H9 (cell line): ENCODE measurements at regions not wholly inside any gene's neighbourhood (a gene's known extent, or its start where the extent isn't known, plus 50 kb on each side); places are given as distances from the start of the nearest gene placed in this dataset.

Experiments used
- DNase-seq: peaks from one replicate; pipeline ENCODE4 v3.0.0-alpha.2; 2017
- H2AFZ ChIP-seq: one replicate; pipeline ENCODE4 v1.6.1; 2013; ENCODE audit warnings: mild to moderate bottlenecking, low read length, control low read depth, moderate library complexity
- H2AK5ac ChIP-seq: 2 replicates; pipeline ENCODE4 v1.6.1; 2013; ENCODE audit warnings: low read length, control low read depth, mixed read lengths; ENCODE audit not compliant: insufficient read length
- H2BK120ac ChIP-seq: one replicate; pipeline ENCODE4 v1.6.1; 2013; ENCODE audit warnings: low read depth, mild to moderate bottlenecking, low read length, control low read depth, inconsistent platforms; ENCODE audit not compliant: poor library complexity, severe bottlenecking
- H2BK12ac ChIP-seq: 2 replicates; pipeline ENCODE4 v1.6.1; 2013; ENCODE audit warnings: low read length, control low read depth, mixed read lengths, low read depth; ENCODE audit not compliant: insufficient read length
- H2BK15ac ChIP-seq: 2 replicates; pipeline ENCODE4 v1.6.1; 2013; ENCODE audit warnings: low read depth, low read length, control low read depth
- H2BK20ac ChIP-seq: one replicate; pipeline ENCODE4 v1.6.1; 2013; ENCODE audit warnings: low read depth, mild to moderate bottlenecking, low read length, control low read depth, inconsistent platforms; ENCODE audit not compliant: poor library complexity, severe bottlenecking
- H2BK5ac ChIP-seq: 2 replicates; pipeline ENCODE4 v1.6.1; 2013; ENCODE audit warnings: low read length, control low read depth, mixed read lengths; ENCODE audit not compliant: insufficient read length
- H3K14ac ChIP-seq: 2 replicates; pipeline ENCODE4 v1.6.1; 2013; ENCODE audit warnings: low read length, control low read depth; ENCODE audit not compliant: insufficient read depth
- H3K18ac ChIP-seq: 2 replicates; pipeline ENCODE4 v1.6.1; 2013; ENCODE audit warnings: low read depth, mild to moderate bottlenecking, mixed read lengths, low read length, control low read depth; ENCODE audit not compliant: insufficient read length
- H3K23ac ChIP-seq: 2 replicates; pipeline ENCODE4 v1.6.1; 2013; ENCODE audit warnings: low read length, control low read depth, mixed read lengths, low read depth; ENCODE audit not compliant: insufficient read length
- H3K23me2 ChIP-seq: 2 replicates; pipeline ENCODE4 v1.6.1; 2013; ENCODE audit warnings: low read depth, mild to moderate bottlenecking, mixed read lengths, low read length, control low read depth; ENCODE audit not compliant: insufficient read length, poor library complexity, severe bottlenecking
- H3K27ac ChIP-seq: 2 replicates; pipeline ENCODE4 v1.5.1; 2013; ENCODE audit warnings: low read length, control low read depth, mixed read lengths, low read depth; ENCODE audit not compliant: insufficient read length
- H3K27me3 ChIP-seq: 2 replicates; pipeline ENCODE4 v1.6.1; 2013; ENCODE audit warnings: low read length, control low read depth, inconsistent platforms; ENCODE audit not compliant: insufficient read depth
- H3K4ac ChIP-seq: 2 replicates; pipeline ENCODE4 v1.6.1; 2013; ENCODE audit warnings: low read depth, mild to moderate bottlenecking, control low read depth, inconsistent platforms, low read length, moderate library complexity
- H3K4me1 ChIP-seq: 2 replicates; pipeline ENCODE4 v1.6.1; 2013; ENCODE audit warnings: low read length, control low read depth, inconsistent platforms; ENCODE audit not compliant: insufficient read depth
- H3K4me2 ChIP-seq: 2 replicates; pipeline ENCODE4 v1.6.1; 2013; ENCODE audit warnings: low read length, control low read depth, mixed read lengths; ENCODE audit not compliant: insufficient read length, insufficient read depth
- H3K56ac ChIP-seq: 2 replicates; pipeline ENCODE4 v1.6.1; 2013; ENCODE audit warnings: low read depth, mild to moderate bottlenecking, mixed read lengths, low read length, control low read depth; ENCODE audit not compliant: insufficient read length
- H3K79me1 ChIP-seq: 2 replicates; pipeline ENCODE4 v1.6.1; 2013; ENCODE audit warnings: low read depth, mild to moderate bottlenecking, moderate library complexity, low read length, control low read depth, inconsistent platforms; ENCODE audit not compliant: insufficient read depth, poor library complexity, severe bottlenecking
- H3K79me2 ChIP-seq: 2 replicates; pipeline ENCODE4 v1.6.1; 2013; ENCODE audit warnings: low read length, control low read depth, inconsistent platforms; ENCODE audit not compliant: insufficient read depth
- H3K9ac ChIP-seq: 2 replicates; pipeline ENCODE4 v1.6.1; 2013; ENCODE audit warnings: low read length, control low read depth, mixed read lengths; ENCODE audit not compliant: insufficient read length; ENCODE audit errors: extremely low read depth
- H3K9me3 ChIP-seq: one replicate; pipeline ENCODE4 v1.6.1; 2013; ENCODE audit warnings: low read depth, low read length, inconsistent platforms; ENCODE audit not compliant: control insufficient read depth
- H3T11ph ChIP-seq: one replicate; pipeline ENCODE4 v1.6.1; 2013; ENCODE audit warnings: mild to moderate bottlenecking, low read length, control low read depth, inconsistent platforms
- H4K20me1 ChIP-seq: one replicate; pipeline ENCODE4 v1.6.1; 2013; ENCODE audit not compliant: control insufficient read depth, insufficient read length, insufficient read depth
- H4K5ac ChIP-seq: 2 replicates; pipeline ENCODE4 v1.6.1; 2013; ENCODE audit warnings: low read depth, mild to moderate bottlenecking, mixed read lengths, low read length, control low read depth; ENCODE audit not compliant: insufficient read length
- H4K8ac ChIP-seq: replicated peaks from 2 replicates; pipeline ENCODE4 v1.6.1; 2013; ENCODE audit warnings: low read length, control low read depth, mixed read lengths, low read depth; ENCODE audit not compliant: insufficient read length
- H4K91ac ChIP-seq: 2 replicates; pipeline ENCODE4 v1.6.1; 2013; ENCODE audit warnings: low read depth, mild to moderate bottlenecking, moderate library complexity, mixed read lengths, low read length, control low read depth; ENCODE audit not compliant: insufficient read length
- H3K27ac Mint-ChIP-seq, 3 experiments: 2 replicates in 2 of 3; 3 replicates in 1 of 3; pipeline ENCODE4 v1.8.0; 2020 to 2021; ENCODE audit warnings: mixed read lengths in 3 of 3, mild to moderate bottlenecking in 1 of 3, moderate library complexity in 1 of 3
- H3K27me3 Mint-ChIP-seq: 2 replicates; pipeline ENCODE4 v1.8.0; 2021; ENCODE audit warnings: low read depth, mild to moderate bottlenecking, moderate library complexity, mixed read lengths
- H3K36me3 Mint-ChIP-seq, 3 experiments: 2 replicates in 2 of 3; 3 replicates in 1 of 3; pipeline ENCODE4 v1.8.0; 2020 to 2021; ENCODE audit warnings: low read depth in 3 of 3, mixed read lengths in 3 of 3; ENCODE audit not compliant: insufficient read depth in 1 of 3
- H3K4me1 Mint-ChIP-seq, 2 experiments: 2 replicates each; pipeline ENCODE4 v1.8.0; 2020; ENCODE audit warnings: mixed read lengths in 2 of 2
- H3K4me3 Mint-ChIP-seq, 2 experiments: 2 replicates in 1 of 2; 3 replicates in 1 of 2; pipeline ENCODE4 v1.8.0; 2020 to 2021; ENCODE audit warnings: mild to moderate bottlenecking in 2 of 2, mixed read lengths in 2 of 2, moderate library complexity in 1 of 2
- H3K9me3 Mint-ChIP-seq, 2 experiments: 2 replicates in 1 of 2; 3 replicates in 1 of 2; pipeline ENCODE4 v1.8.0; 2020; ENCODE audit warnings: mild to moderate bottlenecking in 2 of 2, mixed read lengths in 2 of 2, moderate library complexity in 1 of 2
- WGBS: extraction: QIAGEN DNeasy Blood & Tissue Kit; methylation state at CpG from one replicate; pipeline ENCODE4 v1.1.7; 2013; ENCODE audit warnings: missing lambda C conversion rate, low lambda C conversion rate, mixed read lengths; ENCODE audit not compliant: insufficient read length; ENCODE audit errors: extremely low coverage; 5-methylcytosine and 5-hydroxymethylcytosine counted together
- TF ChIP-seq, protein P1 (sequence below): fragments of 200-600 bp; sonication (generic); conservative IDR thresholded peaks from 3 replicates; pipeline ENCODE4 v1.8.0; 2021; ENCODE audit warnings: antibody characterized with exemption, mild to moderate bottlenecking

DNA sequence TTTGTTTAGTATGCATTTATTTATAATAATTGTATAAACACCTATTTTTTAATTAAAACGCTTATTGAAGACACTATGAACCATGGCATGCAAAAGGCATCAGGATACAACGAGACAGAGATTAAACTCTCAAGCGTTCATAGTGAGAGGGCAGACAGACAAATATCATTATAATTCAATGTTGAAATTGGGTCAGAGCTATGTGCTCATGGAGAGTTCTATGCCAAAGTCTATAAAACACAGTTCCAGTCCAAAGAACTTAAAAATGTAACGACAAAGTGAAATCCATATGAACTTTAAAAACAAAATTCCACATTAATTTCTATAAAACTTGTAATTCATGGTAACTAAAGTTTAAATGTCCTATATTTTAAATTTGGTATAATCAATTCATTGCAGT lies 724.0 kb downstream of the LTN1 start:
- H3K4me3 Mint-ChIP-seq, result no peak overlapping the region
- Histone ChIP-seq H3K14ac (no peak overlapping the region), H3K9ac (no peak overlapping the region), H4K8ac (no peak overlapping the region), H3K79me2 (no peaks in the 10 kb centered on the region), H3K4me2 (no peak overlapping the region), H3K4me1 (no peaks in the 10 kb centered on the region), H3K23ac (no peak overlapping the region), H3K23me2 (no peaks in the 10 kb centered on the region), H3K56ac (no peak overlapping the region), H3K4ac (no peak overlapping the region), H2BK15ac (no peak overlapping the region), H2AFZ (no peak overlapping the region), H4K5ac (no peak overlapping the region), H4K20me1 (no peaks in the 10 kb centered on the region), H2BK5ac (no peak overlapping the region), H2BK12ac (no peak overlapping the region), H3K18ac (no peak overlapping the region), H3K27me3 (no peaks in the 10 kb centered on the region), H2BK20ac (no peak overlapping the region), H3T11ph (no peak overlapping the region), H2BK120ac (no peak overlapping the region), H3K9me3 (no peaks in the 10 kb centered on the region), H2AK5ac (no peak overlapping the region), H4K91ac (no peak overlapping the region), H3K27ac (no peak overlapping the region), H3K79me1 (no peaks in the 10 kb centered on the region)
- no peaks in the 10 kb centered on the region for H3K27me3 Mint-ChIP-seq
- H3K9me3 Mint-ChIP-seq, result no peaks in the 10 kb centered on the region
- TF ChIP-seq, protein P1, sequence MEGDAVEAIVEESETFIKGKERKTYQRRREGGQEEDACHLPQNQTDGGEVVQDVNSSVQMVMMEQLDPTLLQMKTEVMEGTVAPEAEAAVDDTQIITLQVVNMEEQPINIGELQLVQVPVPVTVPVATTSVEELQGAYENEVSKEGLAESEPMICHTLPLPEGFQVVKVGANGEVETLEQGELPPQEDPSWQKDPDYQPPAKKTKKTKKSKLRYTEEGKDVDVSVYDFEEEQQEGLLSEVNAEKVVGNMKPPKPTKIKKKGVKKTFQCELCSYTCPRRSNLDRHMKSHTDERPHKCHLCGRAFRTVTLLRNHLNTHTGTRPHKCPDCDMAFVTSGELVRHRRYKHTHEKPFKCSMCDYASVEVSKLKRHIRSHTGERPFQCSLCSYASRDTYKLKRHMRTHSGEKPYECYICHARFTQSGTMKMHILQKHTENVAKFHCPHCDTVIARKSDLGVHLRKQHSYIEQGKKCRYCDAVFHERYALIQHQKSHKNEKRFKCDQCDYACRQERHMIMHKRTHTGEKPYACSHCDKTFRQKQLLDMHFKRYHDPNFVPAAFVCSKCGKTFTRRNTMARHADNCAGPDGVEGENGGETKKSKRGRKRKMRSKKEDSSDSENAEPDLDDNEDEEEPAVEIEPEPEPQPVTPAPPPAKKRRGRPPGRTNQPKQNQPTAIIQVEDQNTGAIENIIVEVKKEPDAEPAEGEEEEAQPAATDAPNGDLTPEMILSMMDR, result no peak
- H3K4me1 Mint-ChIP-seq, result no peaks in the 10 kb centered on the region
- H3K36me3 Mint-ChIP-seq, result no peaks in the 10 kb centered on the region
- H3K27ac Mint-ChIP-seq, result no peak overlapping the region
- no CpG with 5 or more reads among the region's 4 CpGs for WGBS
- no peak for DNase-seq
